HUES6 (cell line): ENCODE measurements at regions not wholly inside any gene's neighbourhood (a gene's known extent, or its start where the extent isn't known, plus 50 kb on each side); places are given as distances from the start of the nearest gene placed in this dataset.

Experiments
- H3K27ac ChIP-seq: 2 replicates; pipeline ENCODE4 v1.7.0; 2013; ENCODE audit warnings: low read depth, mild to moderate bottlenecking, low read length, inconsistent platforms
- H3K27me3 ChIP-seq: 2 replicates; pipeline ENCODE4 v1.6.1; 2013; ENCODE audit warnings: low read length; ENCODE audit not compliant: control insufficient read depth, insufficient read depth
- H3K36me3 ChIP-seq: 2 replicates; pipeline ENCODE4 v1.6.1; 2013; ENCODE audit warnings: low read length; ENCODE audit not compliant: control insufficient read depth, insufficient read depth
- H3K4me1 ChIP-seq: 2 replicates; pipeline ENCODE4 v1.6.1; 2013; ENCODE audit warnings: low read length; ENCODE audit not compliant: control insufficient read depth, insufficient read depth
- H3K4me3 ChIP-seq: 2 replicates; pipeline ENCODE4 v1.5.1; 2013; ENCODE audit warnings: low read depth, low read length
- H3K9ac ChIP-seq: one replicate; pipeline ENCODE4 v1.6.1; 2013; ENCODE audit warnings: mild to moderate bottlenecking, low read length
- H3K9me3 ChIP-seq: 2 replicates; pipeline ENCODE4 v1.6.1; 2013; ENCODE audit warnings: low read depth, low read length; ENCODE audit not compliant: control insufficient read depth, insufficient read depth

GRCh38 chr7:68152205-68152604 is 1155.6 kb downstream of the TYW1 start:
- H3K27ac ChIP-seq, result no peak overlapping the region
- H3K4me1 ChIP-seq, result no peaks in the 10 kb centered on the region
- H3K9me3 ChIP-seq, result 0 out of 2 replicates have a peak, but pooled peaks cover 4% of the 10 kb centered on the region
- H3K27me3 ChIP-seq, result no peaks in the 10 kb centered on the region
- no peaks in the 10 kb centered on the region for H3K36me3 ChIP-seq
- no peak overlapping the region for H3K9ac ChIP-seq
- no peak overlapping the region for H3K4me3 ChIP-seq

GRCh38 chr7:68155676-68156075 is 1159.0 kb downstream of the TYW1 start:
- Histone ChIP-seq H3K36me3 (no peaks in the 10 kb centered on the region), H3K27ac (no peak overlapping the region), H3K4me3 (no peak overlapping the region), H3K9ac (no peak overlapping the region), H3K9me3 (0 out of 2 replicates have a peak, but pooled peaks cover 4% of the 10 kb centered on the region), H3K27me3 (no peaks in the 10 kb centered on the region), H3K4me1 (no peaks in the 10 kb centered on the region)

- Histone ChIP-seq H3K27me3 (no peaks in the 10 kb centered on the region), H3K4me1 (no peaks in the 10 kb centered on the region), H3K27ac (no peak overlapping the region), H3K36me3 (no peaks in the 10 kb centered on the region), H3K9me3 (0 out of 2 replicates have a peak, but pooled peaks cover 4% of the 10 kb centered on the region), H3K4me3 (no peak overlapping the region), H3K9ac (no peak overlapping the region)
These were observed 1162.2 kb downstream of the TYW1 start for GRCh38 chr7:68158686-68159295.

GRCh38 chr7:68162712-68163111 is 1166.1 kb downstream of the TYW1 start:
- Histone ChIP-seq H3K4me1 (no peaks in the 10 kb centered on the region), H3K4me3 (no peak overlapping the region), H3K9me3 (no peaks in the 10 kb centered on the region), H3K36me3 (no peaks in the 10 kb centered on the region), H3K27ac (no peak overlapping the region), H3K27me3 (no peaks in the 10 kb centered on the region), H3K9ac (no peak overlapping the region)

- no peaks in the 10 kb centered on the region for H3K27me3 ChIP-seq
- H3K9me3 ChIP-seq, result no peaks in the 10 kb centered on the region
- H3K4me1 ChIP-seq, result no peaks in the 10 kb centered on the region
- no peak overlapping the region for H3K27ac ChIP-seq
- H3K36me3 ChIP-seq, result no peaks in the 10 kb centered on the region
- H3K9ac ChIP-seq, result no peak overlapping the region
- no peak overlapping the region for H3K4me3 ChIP-seq
These were observed 1169.9 kb downstream of the TYW1 start for GRCh38 chr7:68166525-68166924.

GRCh38 chr7:68173513-68173912 is 1176.9 kb downstream of the TYW1 start:
- Histone ChIP-seq H3K9me3 (no peaks in the 10 kb centered on the region), H3K4me1 (no peaks in the 10 kb centered on the region), H3K4me3 (no peak overlapping the region), H3K9ac (no peak overlapping the region), H3K27ac (no peak overlapping the region), H3K36me3 (no peaks in the 10 kb centered on the region), H3K27me3 (no peaks in the 10 kb centered on the region)

- H3K36me3 ChIP-seq, result no peaks in the 10 kb centered on the region
- no peak overlapping the region for H3K27ac ChIP-seq
- no peak overlapping the region for H3K4me3 ChIP-seq
- no peaks in the 10 kb centered on the region for H3K27me3 ChIP-seq
- no peak overlapping the region for H3K9ac ChIP-seq
- no peaks in the 10 kb centered on the region for H3K4me1 ChIP-seq
- H3K9me3 ChIP-seq, result no peaks in the 10 kb centered on the region
These were observed 1180.3 kb downstream of the TYW1 start for GRCh38 chr7:68176974-68177373.

- Histone ChIP-seq H3K9me3 (0 out of 2 replicates have a peak, but pooled peaks cover 2% of the 10 kb centered on the region), H3K9ac (no peak overlapping the region), H3K27me3 (no peaks in the 10 kb centered on the region), H3K4me3 (no peak overlapping the region), H3K27ac (no peak overlapping the region), H3K36me3 (no peaks in the 10 kb centered on the region), H3K4me1 (no peaks in the 10 kb centered on the region)
These were observed 1184.1 kb downstream of the TYW1 start for GRCh38 chr7:68180761-68181160.

GRCh38 chr7:68183176-68183575 is 1186.5 kb downstream of the TYW1 start:
- Histone ChIP-seq H3K9me3 (0 out of 2 replicates have a peak, but pooled peaks cover 2% of the 10 kb centered on the region), H3K27me3 (no peaks in the 10 kb centered on the region), H3K27ac (no peak overlapping the region), H3K4me3 (no peak overlapping the region), H3K4me1 (no peaks in the 10 kb centered on the region), H3K9ac (no peak overlapping the region), H3K36me3 (no peaks in the 10 kb centered on the region)

- Histone ChIP-seq H3K9me3 (0 out of 2 replicates have a peak, but pooled peaks cover 2% of the 10 kb centered on the region), H3K4me1 (no peaks in the 10 kb centered on the region), H3K36me3 (no peaks in the 10 kb centered on the region), H3K27me3 (no peaks in the 10 kb centered on the region), H3K4me3 (no peak overlapping the region), H3K9ac (no peak overlapping the region), H3K27ac (no peak overlapping the region)
These were observed 1189.2 kb downstream of the TYW1 start for GRCh38 chr7:68185631-68186456.

- H3K9me3 ChIP-seq, result 0 out of 2 replicates have a peak, but pooled peaks cover 2% of the 10 kb centered on the region
- H3K27ac ChIP-seq, result no peak overlapping the region
- H3K4me1 ChIP-seq, result no peaks in the 10 kb centered on the region
- no peak overlapping the region for H3K9ac ChIP-seq
- no peaks in the 10 kb centered on the region for H3K36me3 ChIP-seq
- H3K27me3 ChIP-seq, result no peaks in the 10 kb centered on the region
- H3K4me3 ChIP-seq, result no peak overlapping the region
These were observed 1190.9 kb downstream of the TYW1 start for GRCh38 chr7:68187532-68187931.
